ENCODE measurements at regions not wholly inside any gene's neighbourhood (a gene's known extent, or its start where the extent isn't known, plus 50 kb on each side); places are given as distances from the start of the nearest gene placed in this dataset.

- H3K79me2 ChIP-seq (ENCODE audit: control insufficient read depth, insufficient read depth, low read length) = no peaks in the 10 kb centered on the region
- no peaks in the 10 kb centered on the region for H3K36me3 ChIP-seq (ENCODE audit: control insufficient read depth in 2 of 2, extremely low read depth in 1 of 2, insufficient read depth in 2 of 2, low read length in 2 of 2)
- H3K9me1 ChIP-seq (replicated peaks; ENCODE audit: control insufficient read depth, extremely low read depth, insufficient read depth, low read length) = no peaks in the 10 kb centered on the region
- no peak for TF ChIP-seq POLR2AphosphoS5 (IDR thresholded peaks at IDR 0.05; ENCODE audit: insufficient read depth, low read depth, low read length)
- TF ChIP-seq MAX (IDR thresholded peaks at IDR 0.05; ENCODE audit: insufficient read depth, insufficient read length) = no peak
- no peak for TF ChIP-seq JUN (IDR thresholded peaks at IDR 0.05; ENCODE audit: borderline replicate concordance, insufficient read depth, insufficient read length, low read depth)
- TF ChIP-seq EZH2 (IDR thresholded peaks at IDR 0.05; ENCODE audit: borderline replicate concordance, low read depth, low read length, severe bottlenecking) = no peak
- no peak for TF ChIP-seq POLR2A (IDR thresholded peaks at IDR 0.05; ENCODE audit: low read depth, low read length)
- TF ChIP-seq, protein P1, sequence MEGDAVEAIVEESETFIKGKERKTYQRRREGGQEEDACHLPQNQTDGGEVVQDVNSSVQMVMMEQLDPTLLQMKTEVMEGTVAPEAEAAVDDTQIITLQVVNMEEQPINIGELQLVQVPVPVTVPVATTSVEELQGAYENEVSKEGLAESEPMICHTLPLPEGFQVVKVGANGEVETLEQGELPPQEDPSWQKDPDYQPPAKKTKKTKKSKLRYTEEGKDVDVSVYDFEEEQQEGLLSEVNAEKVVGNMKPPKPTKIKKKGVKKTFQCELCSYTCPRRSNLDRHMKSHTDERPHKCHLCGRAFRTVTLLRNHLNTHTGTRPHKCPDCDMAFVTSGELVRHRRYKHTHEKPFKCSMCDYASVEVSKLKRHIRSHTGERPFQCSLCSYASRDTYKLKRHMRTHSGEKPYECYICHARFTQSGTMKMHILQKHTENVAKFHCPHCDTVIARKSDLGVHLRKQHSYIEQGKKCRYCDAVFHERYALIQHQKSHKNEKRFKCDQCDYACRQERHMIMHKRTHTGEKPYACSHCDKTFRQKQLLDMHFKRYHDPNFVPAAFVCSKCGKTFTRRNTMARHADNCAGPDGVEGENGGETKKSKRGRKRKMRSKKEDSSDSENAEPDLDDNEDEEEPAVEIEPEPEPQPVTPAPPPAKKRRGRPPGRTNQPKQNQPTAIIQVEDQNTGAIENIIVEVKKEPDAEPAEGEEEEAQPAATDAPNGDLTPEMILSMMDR (IDR thresholded peaks at IDR 0.05; ENCODE audit: extremely low read depth in 1 of 2, insufficient read depth in 1 of 2, low read depth in 1 of 2, low read length in 2 of 2) = no peak
- no peak for TF ChIP-seq MYC (IDR thresholded peaks at IDR 0.05; ENCODE audit: low read depth, low read length)
- no peak for TF ChIP-seq GATA2 (IDR thresholded peaks at IDR 0.05; ENCODE audit: insufficient read depth, insufficient read length, low read depth, low read length)
- no peak for TF ChIP-seq FOS (IDR thresholded peaks at IDR 0.05; ENCODE audit: borderline replicate concordance, insufficient read depth, low read length)
- FAIRE-seq = no peak
- dilution Hi-C loops (cut with MboI; ENCODE audit: extremely low pct_ligation_motif_present, low sequenced_read_pairs) (no loop called here), intact Hi-C loops (cut with micrococcal nuclease) (no loop called here)
- ChIA-PET CTCF (interaction anchor here (1.1 kb wide), 1 partner anchor 12 kb away, joined by 3 read pairs; no protein-coding TSS in a partner anchor), POLR2A (no interaction called here)
- no peak overlapping the region for H3K27ac ChIP-seq (ENCODE audit: insufficient read depth, low read depth, low read length)
- no peak overlapping the region for H3K4me2 ChIP-seq (ENCODE audit: insufficient read depth, low read length)
- DNase-seq (ENCODE audit: low read depth, low spot score) = no peak
- no peaks in the 10 kb centered on the region for H3K4me1 ChIP-seq (ENCODE audit: control insufficient read depth, extremely low read depth, insufficient read depth, low read length)
- no peaks in the 10 kb centered on the region for H4K20me1 ChIP-seq (replicated peaks; ENCODE audit: control insufficient read depth, extremely low read depth, insufficient read depth, low read length)
- H2AFZ ChIP-seq (ENCODE audit: low read depth, low read length) = no peak overlapping the region
- no TSS peak for BruUV-seq (replicated peaks)
- no peaks in the 10 kb centered on the region for H3K9me3 ChIP-seq (replicated peaks; ENCODE audit: control insufficient read depth, insufficient read depth, low read length)
- H3K9ac ChIP-seq (replicated peaks; ENCODE audit: extremely low read depth, insufficient read depth, low read length) = no peak overlapping the region
- no peak overlapping the region for H3K4me3 ChIP-seq (replicated peaks in 1 of 3; ENCODE audit: insufficient read depth in 1 of 3, low read depth in 1 of 3, low read length in 3 of 3)
- no peaks in the 10 kb centered on the region for H3K27me3 ChIP-seq (ENCODE audit: control insufficient read depth in 2 of 2, insufficient read depth in 2 of 2, low read length in 2 of 2)
Measured at GRCh38 chr15:59828263-59828662, 139.1 kb upstream of the BNIP2 start.

Measured in endothelial cell of umbilical vein (primary cell).